ENCODE measurements at regions not wholly inside any gene's neighbourhood (a gene's known extent, or its start where the extent isn't known, plus 50 kb on each side); places are given as distances from the start of the nearest gene placed in this dataset.

GRCh38 chr7:41792120-41792519 is 89.2 kb upstream of the INHBA start:
- Mint-ChIP-seq H3K27ac (ENCODE audit: unreplicated experiment) (no peak overlapping the region), H3K36me3 (ENCODE audit: insufficient read depth, unreplicated experiment) (no peaks in the 10 kb centered on the region), H3K4me1 (ENCODE audit: low read depth, unreplicated experiment) (no peaks in the 10 kb centered on the region), H3K4me3 (ENCODE audit: low read depth, unreplicated experiment) (no peak overlapping the region), H3K9me3 (ENCODE audit: low read depth, unreplicated experiment) (no peaks in the 10 kb centered on the region), H3K27me3 (ENCODE audit: unreplicated experiment) (peaks cover 32% of the 10 kb centered on the region)
- no peak for TF ChIP-seq CTCF (IDR thresholded peaks at IDR 0.05; ENCODE audit: unreplicated experiment)
- no peak for DNase-seq
- no TSS peak for BruUV-seq (replicated peaks)
- CTCF ChIA-PET: interaction anchor here (0.5 kb wide), 1 partner anchor 10 kb away, joined by 3 read pairs; no protein-coding TSS in a partner anchor
- intact Hi-C loops (cut with micrococcal nuclease; ENCODE audit: unreplicated experiment): no loop called here

GRCh38 chr7:41788556-41788955 is 85.7 kb upstream of the INHBA start:
- no peak overlapping the region for H3K4me3 Mint-ChIP-seq (ENCODE audit: low read depth, unreplicated experiment)
- H3K27ac Mint-ChIP-seq (ENCODE audit: unreplicated experiment): no peak overlapping the region
- H3K27me3 Mint-ChIP-seq (ENCODE audit: unreplicated experiment): peaks cover 37% of the 10 kb centered on the region
- CTCF ChIA-PET: no interaction called here
- no peaks in the 10 kb centered on the region for H3K36me3 Mint-ChIP-seq (ENCODE audit: insufficient read depth, unreplicated experiment)
- intact Hi-C loops (cut with micrococcal nuclease; ENCODE audit: unreplicated experiment): no loop called here
- no TSS peak for BruUV-seq (replicated peaks)
- no peaks in the 10 kb centered on the region for H3K9me3 Mint-ChIP-seq (ENCODE audit: low read depth, unreplicated experiment)
- H3K4me1 Mint-ChIP-seq (ENCODE audit: low read depth, unreplicated experiment): no peaks in the 10 kb centered on the region
- no peak for TF ChIP-seq CTCF (IDR thresholded peaks at IDR 0.05; ENCODE audit: unreplicated experiment)
- no peak for DNase-seq

- H3K9me3 Mint-ChIP-seq (ENCODE audit: low read depth, unreplicated experiment): no peaks in the 10 kb centered on the region
- CTCF ChIA-PET: interaction anchor here (0.7 kb wide), 1 partner anchor 101 kb away, joined by 6 read pairs; no protein-coding TSS in a partner anchor
- no peak for DNase-seq
- no peak overlapping the region for H3K27ac Mint-ChIP-seq (ENCODE audit: unreplicated experiment)
- TF ChIP-seq CTCF (IDR thresholded peaks at IDR 0.05; ENCODE audit: unreplicated experiment): no peak
- intact Hi-C loops (cut with micrococcal nuclease; ENCODE audit: unreplicated experiment): no loop called here
- H3K4me1 Mint-ChIP-seq (ENCODE audit: low read depth, unreplicated experiment): no peaks in the 10 kb centered on the region
- no peaks in the 10 kb centered on the region for H3K36me3 Mint-ChIP-seq (ENCODE audit: insufficient read depth, unreplicated experiment)
- no peak overlapping the region for H3K4me3 Mint-ChIP-seq (ENCODE audit: low read depth, unreplicated experiment)
- BruUV-seq (replicated peaks): no TSS peak
- peaks cover 39% of the 10 kb centered on the region for H3K27me3 Mint-ChIP-seq (ENCODE audit: unreplicated experiment)
These were observed 84.9 kb upstream of the INHBA start for GRCh38 chr7:41787651-41788350.

GRCh38 chr7:41786944-41787343 is 84.1 kb upstream of the INHBA start:
- Mint-ChIP-seq H3K9me3 (ENCODE audit: low read depth, unreplicated experiment) (no peaks in the 10 kb centered on the region), H3K27me3 (ENCODE audit: unreplicated experiment) (peaks cover 39% of the 10 kb centered on the region), H3K36me3 (ENCODE audit: insufficient read depth, unreplicated experiment) (no peaks in the 10 kb centered on the region), H3K4me3 (ENCODE audit: low read depth, unreplicated experiment) (no peak overlapping the region), H3K27ac (ENCODE audit: unreplicated experiment) (no peak overlapping the region), H3K4me1 (ENCODE audit: low read depth, unreplicated experiment) (no peaks in the 10 kb centered on the region)
- no peak for DNase-seq
- CTCF ChIA-PET: no interaction called here
- TF ChIP-seq CTCF (IDR thresholded peaks at IDR 0.05; ENCODE audit: unreplicated experiment): no peak
- intact Hi-C loops (cut with micrococcal nuclease; ENCODE audit: unreplicated experiment): no loop called here
- BruUV-seq (replicated peaks): no TSS peak

All from Calu3 (cell line).